ENCODE measurements at regions not wholly inside any gene's neighbourhood (a gene's known extent, or its start where the extent isn't known, plus 50 kb on each side); places are given as distances from the start of the nearest gene placed in this dataset.
"Not testable (repeated sequence)": the region's sequence is repeated elsewhere in the genome, so short reads cannot be mapped to it uniquely, and the experiment has no call there.

- H3K4me3 ChIP-seq (replicated peaks; ENCODE audit: low read depth, low read length) = no peak overlapping the region
- no peak for DNase-seq (ENCODE audit: low read depth)
- no peak for TF ChIP-seq CTCF (IDR thresholded peaks at IDR 0.05; ENCODE audit: low read length, missing control alignments)
Measured at GRCh38 chr10:26355241-26355640, 82.9 kb upstream of the APBB1IP start.

GRCh38 chr10:26357203-26357602 is 80.9 kb upstream of the APBB1IP start:
- no peak for TF ChIP-seq CTCF (IDR thresholded peaks at IDR 0.05; ENCODE audit: low read length, missing control alignments)
- no peak overlapping the region for H3K4me3 ChIP-seq (replicated peaks; ENCODE audit: low read depth, low read length)
- no peak for DNase-seq (ENCODE audit: low read depth)

GRCh38 chr10:26358071-26358470 is 80.1 kb upstream of the APBB1IP start:
- TF ChIP-seq CTCF (IDR thresholded peaks at IDR 0.05; ENCODE audit: low read length, missing control alignments) = no peak
- H3K4me3 ChIP-seq (replicated peaks; ENCODE audit: low read depth, low read length) = no peak overlapping the region
- DNase-seq (ENCODE audit: low read depth) = no peak

- TF ChIP-seq CTCF (IDR thresholded peaks at IDR 0.05; ENCODE audit: low read length, missing control alignments) = no peak
- no peak overlapping the region for H3K4me3 ChIP-seq (replicated peaks; ENCODE audit: low read depth, low read length)
- no peak for DNase-seq (ENCODE audit: low read depth)
Measured at GRCh38 chr10:26359670-26360069, 78.5 kb upstream of the APBB1IP start.

- no peak overlapping the region for H3K4me3 ChIP-seq (replicated peaks; ENCODE audit: low read depth, low read length)
- no peak for DNase-seq (ENCODE audit: low read depth)
- no peak for TF ChIP-seq CTCF (IDR thresholded peaks at IDR 0.05; ENCODE audit: low read length, missing control alignments)
Measured at GRCh38 chr10:26361351-26361750, 76.8 kb upstream of the APBB1IP start.

GRCh38 chr10:26361971-26362370 is 76.2 kb upstream of the APBB1IP start:
- H3K4me3 ChIP-seq (replicated peaks; ENCODE audit: low read depth, low read length) = no peak overlapping the region
- DNase-seq (ENCODE audit: low read depth) = no peak
- no peak for TF ChIP-seq CTCF (IDR thresholded peaks at IDR 0.05; ENCODE audit: low read length, missing control alignments)

GRCh38 chr10:26365681-26366358 is 72.3 kb upstream of the APBB1IP start:
- no peak overlapping the region for H3K4me3 ChIP-seq (replicated peaks; ENCODE audit: low read depth, low read length)
- DNase-seq (ENCODE audit: low read depth) = no peak
- TF ChIP-seq CTCF (IDR thresholded peaks at IDR 0.05; ENCODE audit: low read length, missing control alignments) = no peak

GRCh38 chr10:26367035-26367434 is 71.1 kb upstream of the APBB1IP start:
- not testable (repeated sequence) for H3K4me3 ChIP-seq (replicated peaks; ENCODE audit: low read depth, low read length); DNase-seq (ENCODE audit: low read depth)
